ENCODE measurements at regions not wholly inside any gene's neighbourhood (a gene's known extent, or its start where the extent isn't known, plus 50 kb on each side); places are given as distances from the start of the nearest gene placed in this dataset.

DNA sequence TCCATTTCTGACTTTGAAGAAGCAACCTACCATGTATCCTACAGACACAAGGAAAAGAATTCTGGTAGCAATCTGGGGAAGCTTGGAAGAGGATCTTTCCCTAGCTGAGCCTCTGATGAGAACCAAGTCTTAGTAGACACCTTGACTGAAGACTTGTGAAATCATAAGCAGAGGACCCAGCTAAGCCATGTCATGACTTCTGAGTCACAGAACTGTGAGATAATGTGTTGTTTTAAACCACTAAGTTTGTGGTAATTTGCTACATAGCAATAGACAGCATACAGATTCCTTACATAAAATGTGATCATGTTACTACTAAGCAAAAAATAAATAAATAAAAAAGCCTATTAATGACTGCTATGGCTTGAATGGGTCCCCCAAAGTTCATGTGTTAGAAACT lies 71.3 kb upstream of the ANKRD50 start:
- TF ChIP-seq POLR2A (IDR thresholded peaks at IDR 0.05; ENCODE audit: low read length) (no peak), GATA1 (IDR thresholded peaks at IDR 0.05; ENCODE audit: low read depth, low read length) (no peak)

Measured in erythroblast (primary cell).